HL-60 (cell line): ENCODE measurements at regions not wholly inside any gene's neighbourhood (a gene's known extent, or its start where the extent isn't known, plus 50 kb on each side); places are given as distances from the start of the nearest gene placed in this dataset.

ENCODE experiments used
- DNase-seq, 2 experiments: peaks; one replicate each; pipeline ENCODE4 v3.0.0-alpha.2; 2010 to 2020; ENCODE audit warnings: low read depth in 1 of 2, low spot score in 1 of 2
- H3K27ac ChIP-seq: fragments of 250-450 bp; sonication (Bioruptor Pico); replicated peaks from 2 replicates; pipeline ENCODE4 v1.5.1; 2020; ENCODE audit warnings: mild to moderate bottlenecking, moderate library complexity
- H3K27me3 ChIP-seq: fragments of 250-450 bp; sonication (Bioruptor Pico); 2 replicates; pipeline ENCODE4 v1.5.1; 2021; ENCODE audit warnings: mild to moderate bottlenecking, moderate library complexity; ENCODE audit not compliant: insufficient read depth, poor library complexity, severe bottlenecking
- H3K4me3 ChIP-seq: replicated peaks from 2 replicates; pipeline ENCODE4 v1.5.1; 2011; ENCODE audit warnings: mild to moderate bottlenecking, control low read depth, low read length; ENCODE audit not compliant: insufficient read depth
- CTCF ChIP-seq: IDR thresholded peaks from one replicate; pipeline ENCODE4 v1.5.1; 2011; ENCODE audit warnings: low read length, control low read depth, inconsistent platforms; ENCODE audit not compliant: insufficient read depth
- GABPA ChIP-seq: IDR thresholded peaks from 2 replicates; pipeline ENCODE4 v1.6.1; 2012; ENCODE audit warnings: low read depth
- POLR2AphosphoS5 ChIP-seq: IDR thresholded peaks from 2 replicates; pipeline ENCODE4 v1.6.1; 2012; ENCODE audit warnings: low read depth
- SPI1 ChIP-seq: IDR thresholded peaks from 2 replicates; pipeline ENCODE4 v1.6.1; 2012; ENCODE audit warnings: low read depth, mild to moderate bottlenecking, borderline replicate concordance
- TF ChIP-seq, protein P1 (sequence below): IDR thresholded peaks from 2 replicates; pipeline ENCODE4 v1.6.1; 2012; ENCODE audit warnings: low read depth; ENCODE audit not compliant: insufficient replicate concordance

- H3K27me3 ChIP-seq: no peaks in the 10 kb centered on the region
- TF ChIP-seq POLR2AphosphoS5 (no peak), CTCF (no peak), SPI1 (no peak)
- TF ChIP-seq, protein P1, sequence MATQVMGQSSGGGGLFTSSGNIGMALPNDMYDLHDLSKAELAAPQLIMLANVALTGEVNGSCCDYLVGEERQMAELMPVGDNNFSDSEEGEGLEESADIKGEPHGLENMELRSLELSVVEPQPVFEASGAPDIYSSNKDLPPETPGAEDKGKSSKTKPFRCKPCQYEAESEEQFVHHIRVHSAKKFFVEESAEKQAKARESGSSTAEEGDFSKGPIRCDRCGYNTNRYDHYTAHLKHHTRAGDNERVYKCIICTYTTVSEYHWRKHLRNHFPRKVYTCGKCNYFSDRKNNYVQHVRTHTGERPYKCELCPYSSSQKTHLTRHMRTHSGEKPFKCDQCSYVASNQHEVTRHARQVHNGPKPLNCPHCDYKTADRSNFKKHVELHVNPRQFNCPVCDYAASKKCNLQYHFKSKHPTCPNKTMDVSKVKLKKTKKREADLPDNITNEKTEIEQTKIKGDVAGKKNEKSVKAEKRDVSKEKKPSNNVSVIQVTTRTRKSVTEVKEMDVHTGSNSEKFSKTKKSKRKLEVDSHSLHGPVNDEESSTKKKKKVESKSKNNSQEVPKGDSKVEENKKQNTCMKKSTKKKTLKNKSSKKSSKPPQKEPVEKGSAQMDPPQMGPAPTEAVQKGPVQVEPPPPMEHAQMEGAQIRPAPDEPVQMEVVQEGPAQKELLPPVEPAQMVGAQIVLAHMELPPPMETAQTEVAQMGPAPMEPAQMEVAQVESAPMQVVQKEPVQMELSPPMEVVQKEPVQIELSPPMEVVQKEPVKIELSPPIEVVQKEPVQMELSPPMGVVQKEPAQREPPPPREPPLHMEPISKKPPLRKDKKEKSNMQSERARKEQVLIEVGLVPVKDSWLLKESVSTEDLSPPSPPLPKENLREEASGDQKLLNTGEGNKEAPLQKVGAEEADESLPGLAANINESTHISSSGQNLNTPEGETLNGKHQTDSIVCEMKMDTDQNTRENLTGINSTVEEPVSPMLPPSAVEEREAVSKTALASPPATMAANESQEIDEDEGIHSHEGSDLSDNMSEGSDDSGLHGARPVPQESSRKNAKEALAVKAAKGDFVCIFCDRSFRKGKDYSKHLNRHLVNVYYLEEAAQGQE: no peak
- no peak for DNase-seq
- no peak overlapping the region for H3K27ac ChIP-seq
- H3K4me3 ChIP-seq: no peak overlapping the region
Measured at GRCh38 chr5:15393146-15393545, 106.8 kb upstream of the FBXL7 start.

DNA sequence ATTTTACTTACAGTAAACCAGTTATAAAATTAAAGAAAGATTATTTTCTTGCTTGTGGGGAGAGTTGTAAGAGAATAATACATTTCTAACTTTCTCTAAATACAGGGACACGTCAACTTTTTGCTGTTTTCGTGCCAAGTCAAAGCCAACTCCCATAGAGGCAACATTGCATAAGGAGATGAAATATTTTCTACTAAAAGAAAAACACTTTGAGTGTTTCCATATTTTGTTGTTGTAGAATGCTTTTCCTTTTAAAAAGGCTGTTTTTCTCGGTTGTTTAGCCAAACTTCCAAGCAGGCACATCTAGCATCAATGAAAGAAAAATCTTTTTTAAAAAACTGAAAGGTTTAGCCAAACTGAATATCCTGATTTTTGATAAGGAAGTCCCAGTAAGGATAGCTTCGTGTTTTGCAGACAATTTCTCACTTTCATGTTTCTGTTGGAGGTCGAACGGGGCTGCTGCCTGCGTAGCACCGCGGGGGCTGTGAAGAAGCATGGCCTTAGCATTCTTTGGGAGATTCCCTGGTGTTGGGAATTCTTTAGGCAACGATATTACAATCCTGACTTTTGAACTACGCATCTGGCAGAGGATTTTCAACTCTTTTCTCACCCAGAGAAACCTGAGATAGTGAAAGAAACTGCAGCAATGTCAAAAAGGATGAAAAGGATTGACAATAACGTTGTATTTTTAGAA, 108.1 kb upstream of the FBXL7 start:
- TF ChIP-seq CTCF (no peak), SPI1 (no peak), POLR2AphosphoS5 (no peak), GABPA (no peak)
- TF ChIP-seq, protein P1: no peak
- Histone ChIP-seq H3K27me3 (no peaks in the 10 kb centered on the region), H3K4me3 (no peak overlapping the region), H3K27ac (no peak overlapping the region)
- DNase-seq: no peak

DNA sequence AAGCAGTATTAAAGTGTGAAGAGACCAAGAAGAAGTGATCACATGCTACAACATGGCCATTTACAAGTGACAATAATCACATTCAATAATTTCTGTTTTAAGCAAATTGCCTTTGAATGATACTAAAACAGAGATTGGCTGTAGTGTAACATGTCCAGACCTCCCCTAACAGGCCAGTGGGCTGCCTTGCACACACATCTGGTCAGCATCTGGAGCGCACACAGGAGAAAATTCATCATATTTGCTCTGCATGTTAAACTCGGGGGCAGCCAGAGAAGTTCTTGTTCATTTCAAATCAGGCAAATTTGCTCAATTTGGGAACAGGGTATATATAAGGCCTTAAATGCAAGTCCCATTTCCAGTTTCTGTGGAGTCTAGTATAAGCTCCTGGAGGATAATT, 111.1 kb upstream of the FBXL7 start:
- TF ChIP-seq SPI1 (no peak), GABPA (no peak), CTCF (no peak), POLR2AphosphoS5 (no peak)
- TF ChIP-seq, protein P1: no peak
- DNase-seq: no peak
- H3K27me3 ChIP-seq: no peaks in the 10 kb centered on the region
- no peak overlapping the region for H3K27ac ChIP-seq
- H3K4me3 ChIP-seq: no peak overlapping the region
